DOHH2 (cell line): ENCODE measurements at regions not wholly inside any gene's neighbourhood (a gene's known extent, or its start where the extent isn't known, plus 50 kb on each side); places are given as distances from the start of the nearest gene placed in this dataset.
"Not testable (repeated sequence)": the region's sequence is repeated elsewhere in the genome, so short reads cannot be mapped to it uniquely, and the experiment has no call there.

Source experiments
- H3F3A ChIP-seq: fragments of 200-600 bp; sonication (generic), shearing (Covaris generic); 2 replicates; pipeline ENCODE4 v1.6.0; 2016; ENCODE audit warnings: antibody characterized with exemption, mild to moderate bottlenecking; ENCODE audit not compliant: control insufficient read depth, insufficient read depth
- H3K27ac ChIP-seq: fragments of 200-600 bp; sonication (generic); 2 replicates; pipeline ENCODE4 v1.5.1; 2014; ENCODE audit warnings: low read depth, mild to moderate bottlenecking, low read length, moderate library complexity
- H3K27me3 ChIP-seq: fragments of 200-600 bp; sonication (generic); 2 replicates; pipeline ENCODE4 v1.6.1; 2014; ENCODE audit warnings: mild to moderate bottlenecking, low read length, mixed read lengths; ENCODE audit not compliant: control insufficient read depth
- H3K36me3 ChIP-seq: fragments of 200-600 bp; sonication (generic); 2 replicates; pipeline ENCODE4 v1.6.1; 2014; ENCODE audit warnings: mild to moderate bottlenecking, low read length, moderate library complexity, mixed read lengths; ENCODE audit not compliant: control insufficient read depth
- H3K4me1 ChIP-seq: fragments of 200-600 bp; sonication (generic); 2 replicates; pipeline ENCODE4 v1.6.1; 2014; ENCODE audit warnings: mild to moderate bottlenecking, low read length, mixed read lengths; ENCODE audit not compliant: control insufficient read depth
- H3K4me2 ChIP-seq: fragments of 200-600 bp; sonication (generic); 2 replicates; pipeline ENCODE4 v1.6.0; 2014; ENCODE audit warnings: mild to moderate bottlenecking, low read length, moderate library complexity
- H3K4me3 ChIP-seq: fragments of 200-600 bp; sonication (generic); 2 replicates; pipeline ENCODE4 v1.5.1; 2014; ENCODE audit warnings: mild to moderate bottlenecking, low read length, mixed read lengths
- H3K79me2 ChIP-seq: fragments of 200-600 bp; sonication (generic); 2 replicates; pipeline ENCODE4 v1.6.1; 2014; ENCODE audit warnings: mild to moderate bottlenecking, low read length, mixed read lengths; ENCODE audit not compliant: control insufficient read depth
- H3K9me2 ChIP-seq: fragments of 200-600 bp; sonication (generic); replicated peaks from 2 replicates; pipeline ENCODE4 v1.6.1; 2014; ENCODE audit warnings: mild to moderate bottlenecking, low read length, mixed read lengths; ENCODE audit not compliant: control insufficient read depth
- H3K9me3 ChIP-seq: fragments of 200-600 bp; sonication (generic); 2 replicates; pipeline ENCODE4 v1.6.1; 2014; ENCODE audit warnings: antibody characterized with exemption, low read length, mixed read lengths; ENCODE audit not compliant: control insufficient read depth, insufficient read depth
- H4K20me1 ChIP-seq: fragments of 200-600 bp; sonication (generic); 2 replicates; pipeline ENCODE4 v1.6.0; 2014; ENCODE audit warnings: low read depth, mild to moderate bottlenecking, antibody characterized with exemption, low read length, moderate library complexity; ENCODE audit not compliant: control insufficient read depth, insufficient read depth
- EZH2phosphoT487 ChIP-seq: fragments of 200-600 bp; sonication (generic); IDR thresholded peaks from 2 replicates; pipeline ENCODE4 v1.6.1; 2017; ENCODE audit warnings: borderline replicate concordance, mild to moderate bottlenecking, antibody characterized with exemption, low read length, moderate library complexity, mixed read lengths
- TF ChIP-seq, protein P1 (sequence below): fragments of 200-600 bp; sonication (generic); IDR thresholded peaks from one replicate; pipeline ENCODE4 v1.5.1; 2014; ENCODE audit warnings: antibody characterized with exemption, mild to moderate bottlenecking, low read depth, low read length; ENCODE audit not compliant: poor library complexity, severe bottlenecking

- H3K9me3 ChIP-seq, result no peaks in the 10 kb centered on the region
- H3K9me2 ChIP-seq, result no peaks in the 10 kb centered on the region
- no peaks in the 10 kb centered on the region for H3K79me2 ChIP-seq
- no peaks in the 10 kb centered on the region for H4K20me1 ChIP-seq
- H3K27me3 ChIP-seq, result no peaks in the 10 kb centered on the region
- H3K4me3 ChIP-seq, result no peak overlapping the region
- H3K36me3 ChIP-seq, result no peaks in the 10 kb centered on the region
- TF ChIP-seq, protein P1, sequence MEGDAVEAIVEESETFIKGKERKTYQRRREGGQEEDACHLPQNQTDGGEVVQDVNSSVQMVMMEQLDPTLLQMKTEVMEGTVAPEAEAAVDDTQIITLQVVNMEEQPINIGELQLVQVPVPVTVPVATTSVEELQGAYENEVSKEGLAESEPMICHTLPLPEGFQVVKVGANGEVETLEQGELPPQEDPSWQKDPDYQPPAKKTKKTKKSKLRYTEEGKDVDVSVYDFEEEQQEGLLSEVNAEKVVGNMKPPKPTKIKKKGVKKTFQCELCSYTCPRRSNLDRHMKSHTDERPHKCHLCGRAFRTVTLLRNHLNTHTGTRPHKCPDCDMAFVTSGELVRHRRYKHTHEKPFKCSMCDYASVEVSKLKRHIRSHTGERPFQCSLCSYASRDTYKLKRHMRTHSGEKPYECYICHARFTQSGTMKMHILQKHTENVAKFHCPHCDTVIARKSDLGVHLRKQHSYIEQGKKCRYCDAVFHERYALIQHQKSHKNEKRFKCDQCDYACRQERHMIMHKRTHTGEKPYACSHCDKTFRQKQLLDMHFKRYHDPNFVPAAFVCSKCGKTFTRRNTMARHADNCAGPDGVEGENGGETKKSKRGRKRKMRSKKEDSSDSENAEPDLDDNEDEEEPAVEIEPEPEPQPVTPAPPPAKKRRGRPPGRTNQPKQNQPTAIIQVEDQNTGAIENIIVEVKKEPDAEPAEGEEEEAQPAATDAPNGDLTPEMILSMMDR, result no peak
- no peak for TF ChIP-seq EZH2phosphoT487
- no peaks in the 10 kb centered on the region for H3K4me1 ChIP-seq
- H3F3A ChIP-seq, result no peaks in the 10 kb centered on the region
- no peak overlapping the region for H3K4me2 ChIP-seq
- no peak overlapping the region for H3K27ac ChIP-seq
These were observed 509.7 kb downstream of the DOK5 start for GRCh38 chr20:54985091-54985490.

- TF ChIP-seq EZH2phosphoT487, result no peak
- TF ChIP-seq, protein P1, result no peak
- Histone ChIP-seq H3K4me1 (no peaks in the 10 kb centered on the region), H3F3A (no peaks in the 10 kb centered on the region), H3K79me2 (no peaks in the 10 kb centered on the region), H4K20me1 (no peaks in the 10 kb centered on the region), H3K27me3 (no peaks in the 10 kb centered on the region), H3K27ac (no peak overlapping the region), H3K4me3 (no peak overlapping the region), H3K4me2 (no peak overlapping the region), H3K9me2 (no peaks in the 10 kb centered on the region), H3K36me3 (no peaks in the 10 kb centered on the region), H3K9me3 (no peaks in the 10 kb centered on the region)
These were observed 508.7 kb downstream of the DOK5 start for GRCh38 chr20:54984104-54984448.

- not testable (repeated sequence) for H3F3A ChIP-seq, H3K27me3 ChIP-seq, H3K4me1 ChIP-seq, H3K36me3 ChIP-seq, H3K4me3 ChIP-seq, H3K9me2 ChIP-seq, H3K79me2 ChIP-seq, H3K4me2 ChIP-seq, H3K27ac ChIP-seq, H3K9me3 ChIP-seq, H4K20me1 ChIP-seq
These were observed 508.2 kb downstream of the DOK5 start for GRCh38 chr20:54983394-54984103.

DNA sequence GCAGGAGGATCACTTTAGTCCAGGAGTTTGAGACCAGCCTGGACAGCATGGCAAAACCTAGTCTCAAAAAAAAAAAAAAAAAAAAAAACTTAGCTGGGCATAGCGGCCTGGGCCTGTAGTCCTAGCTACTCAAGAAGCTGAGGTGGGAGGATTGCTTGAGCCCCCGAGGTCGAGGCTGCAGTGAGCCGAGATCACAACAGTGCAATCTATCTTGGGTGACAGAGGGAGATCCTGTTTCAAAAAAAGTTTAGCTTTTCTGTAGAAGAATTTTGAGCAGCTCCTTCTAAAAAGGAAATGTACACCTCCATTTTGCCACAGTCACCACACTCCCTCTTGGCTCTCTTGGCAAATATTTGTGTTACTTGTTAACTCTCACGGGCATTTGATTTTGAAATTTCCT is 505.8 kb downstream of the DOK5 start:
- no peaks in the 10 kb centered on the region for H3K27me3 ChIP-seq
- no peak overlapping the region for H3K4me3 ChIP-seq
- no peaks in the 10 kb centered on the region for H3F3A ChIP-seq
- H3K79me2 ChIP-seq, result no peaks in the 10 kb centered on the region
- no peaks in the 10 kb centered on the region for H3K36me3 ChIP-seq
- no peaks in the 10 kb centered on the region for H3K9me3 ChIP-seq
- H3K4me2 ChIP-seq, result no peak overlapping the region
- TF ChIP-seq, protein P1, result no peak
- TF ChIP-seq EZH2phosphoT487, result no peak
- H3K4me1 ChIP-seq, result no peaks in the 10 kb centered on the region
- H3K9me2 ChIP-seq, result no peaks in the 10 kb centered on the region
- no peak overlapping the region for H3K27ac ChIP-seq
- no peaks in the 10 kb centered on the region for H4K20me1 ChIP-seq
